RWPE1 (cell line): ENCODE measurements at regions not wholly inside any gene's neighbourhood (a gene's known extent, or its start where the extent isn't known, plus 50 kb on each side); places are given as distances from the start of the nearest gene placed in this dataset.

ENCODE experiments used
- CTCF ChIA-PET: fragments of 350-600 bp; sonication (Branson Sonifier 250); formaldehyde crosslinking; extraction: SDS; loops from one replicate; lab custom pipeline; 2021; lab: Yijun Ruan, JAX
- POLR2A ChIA-PET: fragments of 400-600 bp; formaldehyde crosslinking; extraction: SDS; loops from one replicate; lab custom pipeline; 2020; ENCODE audit warnings: antibody characterized with exemption; ENCODE audit not compliant: low non-redundant PET; lab: Yijun Ruan, JAX
- DNase-seq: peaks from one replicate; pipeline ENCODE4 v3.0.0; 2012; ENCODE audit warnings: low spot score
- H3K27ac ChIP-seq: fragments of 450-650 bp; 2 replicates; pipeline ENCODE4 v1.5.1; 2017
- TF ChIP-seq, protein P1 (sequence below): fragments of 450-650 bp; conservative IDR thresholded peaks from 2 replicates; pipeline ENCODE4 v1.5.1; 2017; ENCODE audit warnings: low read depth, mild to moderate bottlenecking

GRCh38 chr12:25741917-25742316, 188.8 kb upstream of the LMNTD1 start:
- TF ChIP-seq, protein P1, sequence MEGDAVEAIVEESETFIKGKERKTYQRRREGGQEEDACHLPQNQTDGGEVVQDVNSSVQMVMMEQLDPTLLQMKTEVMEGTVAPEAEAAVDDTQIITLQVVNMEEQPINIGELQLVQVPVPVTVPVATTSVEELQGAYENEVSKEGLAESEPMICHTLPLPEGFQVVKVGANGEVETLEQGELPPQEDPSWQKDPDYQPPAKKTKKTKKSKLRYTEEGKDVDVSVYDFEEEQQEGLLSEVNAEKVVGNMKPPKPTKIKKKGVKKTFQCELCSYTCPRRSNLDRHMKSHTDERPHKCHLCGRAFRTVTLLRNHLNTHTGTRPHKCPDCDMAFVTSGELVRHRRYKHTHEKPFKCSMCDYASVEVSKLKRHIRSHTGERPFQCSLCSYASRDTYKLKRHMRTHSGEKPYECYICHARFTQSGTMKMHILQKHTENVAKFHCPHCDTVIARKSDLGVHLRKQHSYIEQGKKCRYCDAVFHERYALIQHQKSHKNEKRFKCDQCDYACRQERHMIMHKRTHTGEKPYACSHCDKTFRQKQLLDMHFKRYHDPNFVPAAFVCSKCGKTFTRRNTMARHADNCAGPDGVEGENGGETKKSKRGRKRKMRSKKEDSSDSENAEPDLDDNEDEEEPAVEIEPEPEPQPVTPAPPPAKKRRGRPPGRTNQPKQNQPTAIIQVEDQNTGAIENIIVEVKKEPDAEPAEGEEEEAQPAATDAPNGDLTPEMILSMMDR = no peak
- H3K27ac ChIP-seq = no peak overlapping the region
- DNase-seq = no peak
- ChIA-PET CTCF (no interaction called here), POLR2A (no interaction called here)

DNA sequence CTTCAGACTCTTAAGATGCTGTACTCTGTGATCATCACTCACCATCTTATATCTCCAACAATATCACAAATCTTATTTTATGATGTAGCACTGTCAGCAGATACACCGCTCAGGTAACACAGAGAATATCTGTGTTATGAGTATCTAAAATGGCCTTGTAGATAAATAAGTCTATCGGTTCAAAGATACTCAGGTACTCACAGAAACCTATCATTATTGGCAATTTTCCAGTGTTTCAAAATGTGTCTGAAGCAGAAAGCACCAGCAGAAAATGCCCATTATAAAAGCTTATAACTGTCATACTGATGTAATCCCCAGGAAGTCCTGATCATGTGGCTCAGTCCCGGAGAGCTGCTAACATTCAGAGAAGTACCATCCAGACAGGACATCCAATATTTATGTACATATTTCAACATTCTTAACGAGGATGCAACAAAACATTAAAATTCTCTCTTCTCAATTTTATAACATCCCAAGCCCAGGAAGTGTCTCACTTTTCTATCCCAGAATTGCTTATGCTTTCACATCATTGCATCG, 190.7 kb upstream of the LMNTD1 start:
- no peak for DNase-seq
- POLR2A ChIA-PET = no interaction called here
- H3K27ac ChIP-seq = no peak overlapping the region
- CTCF ChIA-PET = interaction anchor here (0.6 kb wide), 1 partner anchor 157 kb away, joined by 7 read pairs; no protein-coding TSS in a partner anchor
- TF ChIP-seq, protein P1 = no peak

- H3K27ac ChIP-seq = no peak overlapping the region
- ChIA-PET CTCF (no interaction called here), POLR2A (no interaction called here)
- TF ChIP-seq, protein P1 = no peak
- no peak for DNase-seq
Observed at GRCh38 chr12:25744313-25744712, 191.2 kb upstream of the LMNTD1 start.

DNA sequence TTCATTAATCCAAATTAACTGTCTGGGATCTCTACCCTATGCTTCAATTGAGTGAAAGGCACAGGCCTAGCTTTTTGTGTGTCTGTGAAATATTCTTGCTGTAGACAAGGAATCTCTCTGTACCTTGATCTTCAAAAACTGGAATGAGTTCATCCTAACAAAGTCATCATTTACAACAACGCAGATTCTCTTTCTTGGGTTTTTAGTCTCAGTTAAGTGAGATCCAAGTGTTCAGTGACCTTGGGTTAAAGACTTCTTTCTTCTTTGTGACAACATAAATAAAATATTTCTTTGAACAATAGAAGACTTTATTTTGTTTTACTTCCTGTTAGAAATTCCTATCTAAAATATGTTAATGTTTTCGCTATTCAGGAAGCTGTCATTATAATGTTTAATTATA, 192.2 kb upstream of the LMNTD1 start:
- ChIA-PET CTCF (no interaction called here), POLR2A (no interaction called here)
- DNase-seq = no peak
- TF ChIP-seq, protein P1 = no peak
- H3K27ac ChIP-seq = no peak overlapping the region

- CTCF ChIA-PET = no interaction called here
- H3K27ac ChIP-seq = no peak overlapping the region
- DNase-seq = no peak
- TF ChIP-seq, protein P1 = no peak
- POLR2A ChIA-PET = no interaction called here
Observed at GRCh38 chr12:25746131-25746530, 193.0 kb upstream of the LMNTD1 start.

DNA sequence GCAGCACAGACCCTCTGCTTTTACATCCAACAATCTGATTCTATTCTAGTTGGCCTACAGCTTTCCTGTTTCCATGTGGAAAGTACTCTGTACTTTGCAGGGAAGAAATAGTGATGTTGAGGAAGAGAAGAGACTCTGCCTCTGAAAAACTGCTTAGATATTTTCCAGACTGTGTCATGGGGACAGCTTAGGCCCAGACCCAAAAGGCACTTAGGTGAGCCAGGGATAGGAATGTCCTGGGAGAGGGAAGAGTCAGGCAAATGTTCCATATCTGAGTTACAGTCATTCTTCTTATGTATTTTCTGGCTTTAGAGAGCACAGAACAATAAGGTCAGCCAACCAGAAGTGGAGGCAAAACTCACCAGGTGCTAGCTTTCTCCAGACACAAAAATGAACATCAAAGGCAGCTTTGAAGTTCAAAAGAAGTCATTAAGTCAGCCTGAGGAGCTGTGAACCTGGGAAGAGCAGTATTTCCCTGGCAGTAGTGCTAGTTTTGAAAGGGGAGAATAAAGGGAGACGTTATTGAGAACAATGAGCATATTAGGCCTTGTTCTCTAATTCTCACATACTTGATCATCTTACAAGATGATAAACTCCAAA, 199.7 kb upstream of the LMNTD1 start:
- no peak overlapping the region for H3K27ac ChIP-seq
- ChIA-PET CTCF (no interaction called here), POLR2A (no interaction called here)
- TF ChIP-seq, protein P1 = no peak
- DNase-seq = no peak
